K562 (cell line): ENCODE measurements at regions not wholly inside any gene's neighbourhood (a gene's known extent, or its start where the extent isn't known, plus 50 kb on each side); places are given as distances from the start of the nearest gene placed in this dataset.

Source experiments
- ATAC-seq: fragments of 200-7000 bp; cut with Tn5 transposase; 3 replicates; pipeline ENCODE4 v1.9.1; 2020; ENCODE audit warnings: moderate library complexity
- BruUV-seq: library from RNA; stranded (reverse); fragments of 400-500 nt; replicated peaks from 2 replicates; lab custom pipeline; 2021; lab: Mats Ljungman, UMichigan
- CTCF ChIA-PET: fragments of 300-600 bp; formaldehyde crosslinking; extraction: SDS; loops from one replicate; lab custom pipeline; 2021; ENCODE audit warnings: low intra/inter-chr PET ratio; lab: Yijun Ruan, JAX
- POLR2A ChIA-PET: fragments of 300-600, 350-650 bp; sonication (Branson Sonifier 250); formaldehyde crosslinking; extraction: SDS; loops from one replicate; lab custom pipeline; 2021; ENCODE audit warnings: antibody characterized with exemption, inconsistent platforms; lab: Yijun Ruan, JAX
- DNase-seq, 4 experiments: peaks; one replicate each; pipeline versions ENCODE4 v3.0.0 to v3.0.0-alpha.2; 2011 to 2018; ENCODE audit warnings: low spot score in 3 of 4, mixed read lengths in 3 of 4; ENCODE audit errors: extremely low read depth in 1 of 4
- FAIRE-seq: peaks from 2 replicates; lab custom pipeline; 2011; peaks lifted over from hg19 to GRCh38; lab: Jason Lieb, UNC
- H2AFZ ChIP-seq: 2 replicates; pipeline ENCODE4 v1.6.0; 2011; ENCODE audit warnings: low read depth, low read length, control low read depth, inconsistent platforms
- H3K27ac ChIP-seq: fragments of 200-600 bp; 3 replicates; pipeline ENCODE4 v1.8.0; 2011; ENCODE audit warnings: low read depth, mild to moderate bottlenecking, control low read depth, inconsistent platforms, low read length, moderate library complexity, mixed read lengths; ENCODE audit errors: extremely low read depth
- H3K27me3 ChIP-seq, 2 experiments: fragments of 300-600 bp in 1 of 2; 2 replicates in 1 of 2; 3 replicates in 1 of 2; pipeline versions ENCODE4 v1.6.0 to v1.8.0; 2011; ENCODE audit warnings: inconsistent platforms in 2 of 2, low read length in 2 of 2, mild to moderate bottlenecking in 1 of 2, mixed read lengths in 1 of 2, moderate library complexity in 1 of 2; ENCODE audit not compliant: control insufficient read depth in 2 of 2, insufficient read depth in 2 of 2
- H3K36me3 ChIP-seq: fragments of 300-600 bp; 3 replicates; pipeline ENCODE4 v1.8.0; 2011; ENCODE audit warnings: mild to moderate bottlenecking, low read length, inconsistent platforms; ENCODE audit not compliant: control insufficient read depth, insufficient read depth
- H3K4me1 ChIP-seq, 2 experiments: fragments of 200-600 bp in 1 of 2; replicated peaks in 1 of 2; 2 replicates in 1 of 2; 3 replicates in 1 of 2; pipeline versions ENCODE4 v1.5.1 to v1.8.0; 2011; ENCODE audit warnings: inconsistent platforms in 2 of 2, low read length in 2 of 2, mild to moderate bottlenecking in 1 of 2, mixed read lengths in 1 of 2, moderate library complexity in 1 of 2; ENCODE audit not compliant: control insufficient read depth in 2 of 2, insufficient read depth in 2 of 2
- H3K4me2 ChIP-seq: 2 replicates; pipeline ENCODE4 v1.6.1; 2011; ENCODE audit warnings: low read length, control low read depth, inconsistent platforms, mixed read lengths; ENCODE audit not compliant: insufficient read depth
- H3K4me3 ChIP-seq: fragments of 200-600 bp; sonication (generic), shearing (Covaris generic); 2 replicates; pipeline ENCODE4 v1.5.1; 2016; ENCODE audit warnings: control low read depth, inconsistent platforms
- H3K79me2 ChIP-seq: fragments of 200-600 bp; 3 replicates; pipeline ENCODE4 v1.8.0; 2011; ENCODE audit warnings: low read length, inconsistent platforms; ENCODE audit not compliant: control insufficient read depth, insufficient read depth
- H3K9ac ChIP-seq, 2 experiments: 2 replicates each; pipeline versions ENCODE4 v1.6.0 to v1.6.1; 2011; ENCODE audit warnings: low read depth in 2 of 2, low read length in 2 of 2, control low read depth in 1 of 2, inconsistent platforms in 1 of 2, mild to moderate bottlenecking in 1 of 2, mixed read lengths in 1 of 2; ENCODE audit not compliant: insufficient read depth in 1 of 2
- H3K9me1 ChIP-seq: one replicate; pipeline ENCODE4 v1.6.0; 2011; ENCODE audit warnings: inconsistent platforms, mild to moderate bottlenecking, low read length, moderate library complexity; ENCODE audit not compliant: control insufficient read depth, insufficient read depth
- H3K9me3 ChIP-seq: replicated peaks from 2 replicates; pipeline ENCODE4 v1.5.1; 2011; ENCODE audit warnings: low read depth, low read length, inconsistent platforms; ENCODE audit not compliant: control insufficient read depth, insufficient read depth
- H4K20me1 ChIP-seq: replicated peaks from 2 replicates; pipeline ENCODE4 v1.6.1; 2011; ENCODE audit warnings: low read length, inconsistent platforms, mixed read lengths; ENCODE audit not compliant: control insufficient read depth, insufficient read depth
- whole genome bisulfite sequencing: fragments of 100-300 bp; shearing (Covaris generic); methylation state at CpG from one replicate; pipeline ENCODE4 v1.1.6; 2016; ENCODE audit warnings: low coverage, mixed read lengths; ENCODE audit not compliant: insufficient coverage; ENCODE audit errors: missing lambda C conversion rate; 5-methylcytosine and 5-hydroxymethylcytosine counted together
- in situ Hi-C: fragments of 300-500 bp; cut with MboI; formaldehyde crosslinking; loops from 4 replicates; pipeline ENCODE4 v1.15.0; 2018; ENCODE audit warnings: inconsistent platforms, mixed read lengths
- intact Hi-C: fragments of 100-400 bp; cut with micrococcal nuclease; formaldehyde crosslinking; loops from 2 replicates; pipeline ENCODE4 v1.14.2; 2022
- TF ChIP-seq, protein P1 (sequence below): fragments of 450-650 bp; IDR thresholded peaks from 2 replicates; pipeline ENCODE4 v1.6.1; 2016; ENCODE audit warnings: borderline replicate concordance
- TF ChIP-seq, protein P2 (sequence below): fragments of 450-650 bp; formaldehyde crosslinking; IDR thresholded peaks from 2 replicates; pipeline ENCODE4 v1.4.0; 2020; ENCODE audit warnings: mild to moderate bottlenecking, moderate library complexity
- TF ChIP-seq, protein P3 (sequence below): sonication (generic); formaldehyde crosslinking; IDR thresholded peaks from 2 replicates; pipeline ENCODE4 v1.8.0; 2022; ENCODE audit warnings: missing genetic modification reagents, mild to moderate bottlenecking, borderline replicate concordance

DNA sequence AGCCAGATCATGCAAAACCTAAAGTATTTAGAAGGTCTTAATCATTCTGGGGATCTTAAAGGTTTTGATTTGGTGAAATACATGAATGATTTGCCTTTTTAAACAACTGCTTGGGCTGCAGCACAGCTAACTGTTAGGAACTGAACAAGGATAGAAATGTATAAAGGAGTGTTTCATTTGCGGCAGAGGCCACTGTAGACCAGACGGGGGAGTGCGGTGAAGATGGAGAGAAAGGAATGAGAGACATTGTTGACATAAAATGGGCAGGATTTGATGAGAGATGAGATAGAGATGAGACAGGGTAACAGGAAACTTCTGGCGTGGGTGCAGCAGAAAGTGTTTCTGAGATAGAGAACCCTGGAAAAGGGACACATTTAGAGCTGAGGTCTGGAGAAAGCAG is 308.1 kb downstream of the TMX3 start (continued):
- TF ChIP-seq, protein P1, sequence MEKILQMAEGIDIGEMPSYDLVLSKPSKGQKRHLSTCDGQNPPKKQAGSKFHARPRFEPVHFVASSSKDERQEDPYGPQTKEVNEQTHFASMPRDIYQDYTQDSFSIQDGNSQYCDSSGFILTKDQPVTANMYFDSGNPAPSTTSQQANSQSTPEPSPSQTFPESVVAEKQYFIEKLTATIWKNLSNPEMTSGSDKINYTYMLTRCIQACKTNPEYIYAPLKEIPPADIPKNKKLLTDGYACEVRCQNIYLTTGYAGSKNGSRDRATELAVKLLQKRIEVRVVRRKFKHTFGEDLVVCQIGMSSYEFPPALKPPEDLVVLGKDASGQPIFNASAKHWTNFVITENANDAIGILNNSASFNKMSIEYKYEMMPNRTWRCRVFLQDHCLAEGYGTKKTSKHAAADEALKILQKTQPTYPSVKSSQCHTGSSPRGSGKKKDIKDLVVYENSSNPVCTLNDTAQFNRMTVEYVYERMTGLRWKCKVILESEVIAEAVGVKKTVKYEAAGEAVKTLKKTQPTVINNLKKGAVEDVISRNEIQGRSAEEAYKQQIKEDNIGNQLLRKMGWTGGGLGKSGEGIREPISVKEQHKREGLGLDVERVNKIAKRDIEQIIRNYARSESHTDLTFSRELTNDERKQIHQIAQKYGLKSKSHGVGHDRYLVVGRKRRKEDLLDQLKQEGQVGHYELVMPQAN: no peak

DNA sequence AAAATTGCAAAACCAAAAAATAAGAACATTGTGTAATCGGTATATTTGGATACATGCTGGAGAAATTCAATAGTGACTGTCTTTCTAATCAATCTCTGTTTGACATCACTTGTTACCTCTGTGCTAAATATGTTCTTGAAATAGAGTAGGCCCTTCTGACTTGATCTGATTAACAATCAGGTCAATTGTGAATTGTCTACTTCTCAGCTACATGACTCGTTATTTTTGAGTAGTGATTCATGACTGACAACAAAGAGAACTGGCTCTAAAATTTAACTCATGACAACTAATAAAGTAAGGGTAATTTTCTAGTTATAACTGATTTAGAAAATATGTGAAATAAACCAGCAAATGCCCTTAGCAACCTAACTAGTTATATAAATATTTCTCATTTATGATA is 312.1 kb downstream of the TMX3 start:
- ATAC-seq: no peak
- H3K4me3 ChIP-seq: no peak overlapping the region
- POLR2A ChIA-PET: no interaction called here
- WGBS: 0% methylated on average over 2 of the region's 2 CpGs
- no peak overlapping the region for H2AFZ ChIP-seq
- in situ Hi-C loops (no loop called here), intact Hi-C loops (no loop called here)
- no peak for FAIRE-seq
- no peak overlapping the region for H3K9ac ChIP-seq
- DNase-seq: no peak
- BruUV-seq: no TSS peak
- H3K4me2 ChIP-seq: no peak overlapping the region
- no peaks in the 10 kb centered on the region for H4K20me1 ChIP-seq
- H3K4me1 ChIP-seq: no peaks in the 10 kb centered on the region
- no peak overlapping the region for H3K27ac ChIP-seq
- H3K36me3 ChIP-seq: no peaks in the 10 kb centered on the region
- H3K79me2 ChIP-seq: no peaks in the 10 kb centered on the region
- no peaks in the 10 kb centered on the region for H3K27me3 ChIP-seq
- CTCF ChIA-PET: no interaction called here
- H3K9me1 ChIP-seq: no peaks in the 10 kb centered on the region
- H3K9me3 ChIP-seq: no peaks in the 10 kb centered on the region
- TF ChIP-seq, protein P2, sequence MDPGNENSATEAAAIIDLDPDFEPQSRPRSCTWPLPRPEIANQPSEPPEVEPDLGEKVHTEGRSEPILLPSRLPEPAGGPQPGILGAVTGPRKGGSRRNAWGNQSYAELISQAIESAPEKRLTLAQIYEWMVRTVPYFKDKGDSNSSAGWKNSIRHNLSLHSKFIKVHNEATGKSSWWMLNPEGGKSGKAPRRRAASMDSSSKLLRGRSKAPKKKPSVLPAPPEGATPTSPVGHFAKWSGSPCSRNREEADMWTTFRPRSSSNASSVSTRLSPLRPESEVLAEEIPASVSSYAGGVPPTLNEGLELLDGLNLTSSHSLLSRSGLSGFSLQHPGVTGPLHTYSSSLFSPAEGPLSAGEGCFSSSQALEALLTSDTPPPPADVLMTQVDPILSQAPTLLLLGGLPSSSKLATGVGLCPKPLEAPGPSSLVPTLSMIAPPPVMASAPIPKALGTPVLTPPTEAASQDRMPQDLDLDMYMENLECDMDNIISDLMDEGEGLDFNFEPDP (CRISPR knock-in tag): no peak
- TF ChIP-seq, protein P3, sequence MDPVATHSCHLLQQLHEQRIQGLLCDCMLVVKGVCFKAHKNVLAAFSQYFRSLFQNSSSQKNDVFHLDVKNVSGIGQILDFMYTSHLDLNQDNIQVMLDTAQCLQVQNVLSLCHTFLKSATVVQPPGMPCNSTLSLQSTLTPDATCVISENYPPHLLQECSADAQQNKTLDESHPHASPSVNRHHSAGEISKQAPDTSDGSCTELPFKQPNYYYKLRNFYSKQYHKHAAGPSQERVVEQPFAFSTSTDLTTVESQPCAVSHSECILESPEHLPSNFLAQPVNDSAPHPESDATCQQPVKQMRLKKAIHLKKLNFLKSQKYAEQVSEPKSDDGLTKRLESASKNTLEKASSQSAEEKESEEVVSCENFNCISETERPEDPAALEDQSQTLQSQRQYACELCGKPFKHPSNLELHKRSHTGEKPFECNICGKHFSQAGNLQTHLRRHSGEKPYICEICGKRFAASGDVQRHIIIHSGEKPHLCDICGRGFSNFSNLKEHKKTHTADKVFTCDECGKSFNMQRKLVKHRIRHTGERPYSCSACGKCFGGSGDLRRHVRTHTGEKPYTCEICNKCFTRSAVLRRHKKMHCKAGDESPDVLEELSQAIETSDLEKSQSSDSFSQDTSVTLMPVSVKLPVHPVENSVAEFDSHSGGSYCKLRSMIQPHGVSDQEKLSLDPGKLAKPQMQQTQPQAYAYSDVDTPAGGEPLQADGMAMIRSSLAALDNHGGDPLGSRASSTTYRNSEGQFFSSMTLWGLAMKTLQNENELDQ: no peak
